Activated T-cell treated with anti-CD3 and anti-CD28 coated beads, Interleukin-2, amount 50 U/mL, for 4 hours (primary cell): ENCODE measurements at regions not wholly inside any gene's neighbourhood (a gene's known extent, or its start where the extent isn't known, plus 50 kb on each side); places are given as distances from the start of the nearest gene placed in this dataset.

ENCODE experiments used
- ATAC-seq, 2 donors: fragments of 200-7000 bp; cut with Tn5 transposase; one replicate each; pipeline ENCODE4 v1.10.0; 2021
- DNase-seq: peaks from one replicate; pipeline ENCODE4 v3.0.0-alpha.2; 2020
- H3K27me3 Mint-ChIP-seq: one replicate; pipeline ENCODE4 v1.8.0; 2021; ENCODE audit warnings: low read depth, mixed read lengths
- H3K36me3 Mint-ChIP-seq: one replicate; pipeline ENCODE4 v1.8.0; 2022; ENCODE audit warnings: mixed read lengths; ENCODE audit not compliant: insufficient read depth
- H3K4me1 Mint-ChIP-seq: one replicate; pipeline ENCODE4 v1.8.0; 2021; ENCODE audit warnings: low read depth, mixed read lengths
- H3K4me3 Mint-ChIP-seq: one replicate; pipeline ENCODE4 v1.8.0; 2021; ENCODE audit warnings: mild to moderate bottlenecking, moderate library complexity, mixed read lengths
- H3K9me3 Mint-ChIP-seq: one replicate; pipeline ENCODE4 v1.8.0; 2021; ENCODE audit warnings: mixed read lengths

- Mint-ChIP-seq H3K27me3 (no peaks in the 10 kb centered on the region), H3K9me3 (peaks cover 19% of the 10 kb centered on the region), H3K36me3 (no peaks in the 10 kb centered on the region), H3K4me1 (no peaks in the 10 kb centered on the region), H3K4me3 (no peak overlapping the region)
- no peak for DNase-seq
- ATAC-seq = no peak
Measured at GRCh38 chr2:103942199-103942598, 911.7 kb upstream of the POU3F3 start.

- no peak for DNase-seq
- no peaks in the 10 kb centered on the region for H3K36me3 Mint-ChIP-seq
- ATAC-seq = no peak
- no peaks in the 10 kb centered on the region for H3K27me3 Mint-ChIP-seq
- H3K4me1 Mint-ChIP-seq = no peaks in the 10 kb centered on the region
- peaks cover 20% of the 10 kb centered on the region for H3K9me3 Mint-ChIP-seq
- H3K4me3 Mint-ChIP-seq = no peak overlapping the region
Measured at GRCh38 chr2:103945083-103945482, 908.8 kb upstream of the POU3F3 start.

GRCh38 chr2:103959174-103960128, 894.5 kb upstream of the POU3F3 start:
- no peaks in the 10 kb centered on the region for H3K36me3 Mint-ChIP-seq
- H3K9me3 Mint-ChIP-seq = peaks cover 4% of the 10 kb centered on the region
- no peak overlapping the region for H3K4me3 Mint-ChIP-seq
- H3K4me1 Mint-ChIP-seq = no peaks in the 10 kb centered on the region
- DNase-seq (no peak), ATAC-seq (no peak)
- H3K27me3 Mint-ChIP-seq = no peaks in the 10 kb centered on the region

GRCh38 chr2:103960129-103960513, 893.8 kb upstream of the POU3F3 start:
- H3K9me3 Mint-ChIP-seq = peaks cover 4% of the 10 kb centered on the region
- DNase-seq = no peak
- no peak for ATAC-seq
- no peaks in the 10 kb centered on the region for H3K4me1 Mint-ChIP-seq
- no peaks in the 10 kb centered on the region for H3K36me3 Mint-ChIP-seq
- no peak overlapping the region for H3K4me3 Mint-ChIP-seq
- H3K27me3 Mint-ChIP-seq = no peaks in the 10 kb centered on the region

GRCh38 chr2:103960951-103961350, 893.0 kb upstream of the POU3F3 start:
- H3K9me3 Mint-ChIP-seq = peaks cover 9% of the 10 kb centered on the region
- ATAC-seq (no peak), DNase-seq (no peak)
- H3K4me1 Mint-ChIP-seq = no peaks in the 10 kb centered on the region
- no peaks in the 10 kb centered on the region for H3K27me3 Mint-ChIP-seq
- H3K4me3 Mint-ChIP-seq = no peak overlapping the region
- no peaks in the 10 kb centered on the region for H3K36me3 Mint-ChIP-seq

GRCh38 chr2:103961862-103962261, 892.1 kb upstream of the POU3F3 start:
- DNase-seq = no peak
- H3K4me3 Mint-ChIP-seq = no peak overlapping the region

GRCh38 chr2:103962670-103963069, 891.2 kb upstream of the POU3F3 start:
- Mint-ChIP-seq H3K9me3 (peaks cover 12% of the 10 kb centered on the region), H3K36me3 (no peaks in the 10 kb centered on the region), H3K4me1 (no peaks in the 10 kb centered on the region), H3K27me3 (no peaks in the 10 kb centered on the region), H3K4me3 (no peak overlapping the region)
- DNase-seq (no peak), ATAC-seq (no peak)

More at GRCh38 chr2:103961862-103962261, 892.1 kb upstream of the POU3F3 start:
- Mint-ChIP-seq H3K4me1 (no peaks in the 10 kb centered on the region), H3K27me3 (no peaks in the 10 kb centered on the region), H3K36me3 (no peaks in the 10 kb centered on the region), H3K9me3 (peaks cover 9% of the 10 kb centered on the region)
- ATAC-seq = no peak

GRCh38 chr2:103963146-103963725, 890.7 kb upstream of the POU3F3 start:
- ATAC-seq (no peak), DNase-seq (no peak)
- Mint-ChIP-seq H3K27me3 (no peaks in the 10 kb centered on the region), H3K36me3 (no peaks in the 10 kb centered on the region), H3K4me3 (no peak overlapping the region), H3K9me3 (peaks cover 12% of the 10 kb centered on the region), H3K4me1 (no peaks in the 10 kb centered on the region)

- H3K4me1 Mint-ChIP-seq = no peaks in the 10 kb centered on the region
- ATAC-seq (no peak), DNase-seq (no peak)
- H3K36me3 Mint-ChIP-seq = no peaks in the 10 kb centered on the region
- H3K27me3 Mint-ChIP-seq = no peaks in the 10 kb centered on the region
- H3K9me3 Mint-ChIP-seq = no peaks in the 10 kb centered on the region
- H3K4me3 Mint-ChIP-seq = no peak overlapping the region
Measured at GRCh38 chr2:103977241-103977640, 876.7 kb upstream of the POU3F3 start.

- DNase-seq (no peak), ATAC-seq (no peak)
- Mint-ChIP-seq H3K9me3 (no peaks in the 10 kb centered on the region), H3K4me1 (no peaks in the 10 kb centered on the region), H3K27me3 (no peaks in the 10 kb centered on the region), H3K36me3 (no peaks in the 10 kb centered on the region), H3K4me3 (no peak overlapping the region)
Measured at GRCh38 chr2:103977668-103978067, 876.2 kb upstream of the POU3F3 start.

GRCh38 chr2:103980401-103980800, 873.5 kb upstream of the POU3F3 start:
- Mint-ChIP-seq H3K27me3 (no peaks in the 10 kb centered on the region), H3K36me3 (no peaks in the 10 kb centered on the region)

GRCh38 chr2:103982691-103983090, 871.2 kb upstream of the POU3F3 start:
- ATAC-seq = no peak
- Mint-ChIP-seq H3K27me3 (no peaks in the 10 kb centered on the region), H3K9me3 (no peaks in the 10 kb centered on the region), H3K36me3 (no peaks in the 10 kb centered on the region), H3K4me3 (no peak overlapping the region), H3K4me1 (no peaks in the 10 kb centered on the region)
- DNase-seq = no peak

More at GRCh38 chr2:103980401-103980800, 873.5 kb upstream of the POU3F3 start:
- Mint-ChIP-seq H3K4me3 (no peak overlapping the region), H3K4me1 (no peaks in the 10 kb centered on the region), H3K9me3 (no peaks in the 10 kb centered on the region)
- ATAC-seq (no peak), DNase-seq (no peak)

- DNase-seq = no peak
- Mint-ChIP-seq H3K4me1 (no peaks in the 10 kb centered on the region), H3K36me3 (no peaks in the 10 kb centered on the region), H3K9me3 (peaks cover 12% of the 10 kb centered on the region), H3K27me3 (no peaks in the 10 kb centered on the region), H3K4me3 (no peak overlapping the region)
- no peak for ATAC-seq
Measured at GRCh38 chr2:103986001-103986400, 867.9 kb upstream of the POU3F3 start.

- no peaks in the 10 kb centered on the region for H3K36me3 Mint-ChIP-seq
- H3K4me1 Mint-ChIP-seq = no peaks in the 10 kb centered on the region
- no peaks in the 10 kb centered on the region for H3K27me3 Mint-ChIP-seq
- no peak overlapping the region for H3K4me3 Mint-ChIP-seq
- ATAC-seq (no peak), DNase-seq (no peak)
- peaks cover 41% of the 10 kb centered on the region for H3K9me3 Mint-ChIP-seq
Measured at GRCh38 chr2:103991591-103991990, 862.3 kb upstream of the POU3F3 start.

- no peaks in the 10 kb centered on the region for H3K27me3 Mint-ChIP-seq
- DNase-seq (no peak), ATAC-seq (no peak)
- no peaks in the 10 kb centered on the region for H3K4me1 Mint-ChIP-seq
- no peak overlapping the region for H3K4me3 Mint-ChIP-seq
- H3K9me3 Mint-ChIP-seq = peaks cover 13% of the 10 kb centered on the region
- H3K36me3 Mint-ChIP-seq = no peaks in the 10 kb centered on the region
Measured at GRCh38 chr2:104004821-104005220, 849.1 kb upstream of the POU3F3 start.
